Fibroblast of villous mesenchyme (primary cell): ENCODE measurements at regions not wholly inside any gene's neighbourhood (a gene's known extent, or its start where the extent isn't known, plus 50 kb on each side); places are given as distances from the start of the nearest gene placed in this dataset.

Experiments
- DNase-seq: peaks from one replicate; pipeline ENCODE4 v3.0.0-alpha.2; 2010; ENCODE audit warnings: low read depth
- H3K4me3 ChIP-seq: 2 replicates; pipeline ENCODE4 v1.5.1; 2011; ENCODE audit warnings: low read depth, mild to moderate bottlenecking, low read length
- CTCF ChIP-seq: IDR thresholded peaks from 2 replicates; pipeline ENCODE4 v1.5.1; 2012; ENCODE audit warnings: low read depth, mild to moderate bottlenecking, low read length; ENCODE audit not compliant: insufficient read depth

GRCh38 chr3:40912461-40912860 lies 286.8 kb upstream of the CTNNB1 start:
- no peak overlapping the region for H3K4me3 ChIP-seq
- no peak for TF ChIP-seq CTCF
- DNase-seq: no peak

- no peak for TF ChIP-seq CTCF
- no peak overlapping the region for H3K4me3 ChIP-seq
- DNase-seq: no peak
These were observed 286.1 kb upstream of the CTNNB1 start for GRCh38 chr3:40913192-40913591.

GRCh38 chr3:40913641-40914040 lies 285.7 kb upstream of the CTNNB1 start:
- TF ChIP-seq CTCF: no peak
- H3K4me3 ChIP-seq: no peak overlapping the region
- DNase-seq: no peak

- no peak overlapping the region for H3K4me3 ChIP-seq
- TF ChIP-seq CTCF: no peak
- DNase-seq: no peak
These were observed 284.8 kb upstream of the CTNNB1 start for GRCh38 chr3:40914475-40914874.

- no peak for DNase-seq
- H3K4me3 ChIP-seq: no peak overlapping the region
- no peak for TF ChIP-seq CTCF
These were observed 283.9 kb upstream of the CTNNB1 start for GRCh38 chr3:40915346-40915865.

DNA sequence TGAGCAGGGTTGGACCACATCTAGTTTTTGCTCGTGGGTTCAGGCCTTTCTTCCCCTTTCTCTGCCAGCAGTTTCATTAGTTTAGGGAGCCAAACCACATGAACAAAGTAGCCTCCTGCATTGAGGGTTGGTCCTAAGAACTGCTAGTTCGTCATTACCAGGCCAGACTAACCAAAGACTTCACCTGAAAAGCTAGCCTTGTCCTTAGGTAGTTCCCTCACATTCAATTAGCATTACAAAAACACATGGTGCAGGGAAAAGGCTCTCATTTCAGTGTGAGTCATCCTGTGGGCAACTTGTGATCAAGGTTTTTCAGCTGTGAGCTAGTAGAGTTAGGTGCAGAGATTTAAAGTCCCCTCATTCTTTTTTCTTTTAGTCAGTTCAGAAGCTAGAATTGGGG lies 279.3 kb upstream of the CTNNB1 start:
- peak; percentile 22 for DNase-seq
- TF ChIP-seq CTCF: no peak
- no peak overlapping the region for H3K4me3 ChIP-seq

DNA sequence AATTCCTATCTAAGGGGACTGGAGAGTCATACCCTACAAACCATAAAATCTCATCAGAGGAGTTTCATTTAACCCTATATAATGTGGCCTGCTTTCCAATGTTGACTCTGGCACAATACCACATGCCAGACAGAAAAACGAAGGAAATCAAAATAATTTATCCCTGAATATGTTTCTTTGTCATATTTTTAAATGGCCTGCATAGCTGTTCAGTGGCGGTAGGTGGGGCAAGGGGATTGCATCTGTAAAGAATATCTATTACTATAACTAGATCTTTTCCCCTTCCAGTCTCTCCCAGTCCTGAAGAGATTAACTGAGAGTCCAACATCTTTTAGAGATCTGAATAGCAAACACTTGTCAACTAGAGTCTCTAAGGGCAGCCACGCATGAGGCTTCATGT lies 278.1 kb upstream of the CTNNB1 start:
- no peak for DNase-seq
- TF ChIP-seq CTCF: no peak
- H3K4me3 ChIP-seq: no peak overlapping the region
